ENCODE measurements at regions not wholly inside any gene's neighbourhood (a gene's known extent, or its start where the extent isn't known, plus 50 kb on each side); places are given as distances from the start of the nearest gene placed in this dataset.

DNA sequence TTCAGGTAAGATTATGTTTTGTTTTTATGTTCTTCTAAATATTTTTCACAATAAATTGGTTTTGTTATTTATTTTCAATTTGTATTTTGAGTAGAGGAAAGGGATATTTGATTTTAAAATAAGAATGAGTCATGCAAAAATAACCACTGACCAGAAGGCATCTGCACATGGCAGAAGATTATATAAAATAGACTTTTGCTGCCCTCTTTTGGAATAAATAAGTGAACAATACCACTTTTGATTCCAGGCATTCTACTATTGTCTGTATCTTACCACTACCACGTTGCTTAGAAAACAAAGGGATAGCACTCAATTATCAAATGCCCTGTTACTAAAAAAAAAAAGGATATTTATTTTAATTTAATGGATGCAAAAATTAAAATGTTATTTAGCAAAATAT lies 227.3 kb upstream of the ITGA1 start:
- no peak for DNase-seq (ENCODE audit: low read depth)
- in situ Hi-C loops (cut with HindIII; ENCODE audit: low sequenced_read_pairs) = no loop called here
- TF ChIP-seq, protein P1, sequence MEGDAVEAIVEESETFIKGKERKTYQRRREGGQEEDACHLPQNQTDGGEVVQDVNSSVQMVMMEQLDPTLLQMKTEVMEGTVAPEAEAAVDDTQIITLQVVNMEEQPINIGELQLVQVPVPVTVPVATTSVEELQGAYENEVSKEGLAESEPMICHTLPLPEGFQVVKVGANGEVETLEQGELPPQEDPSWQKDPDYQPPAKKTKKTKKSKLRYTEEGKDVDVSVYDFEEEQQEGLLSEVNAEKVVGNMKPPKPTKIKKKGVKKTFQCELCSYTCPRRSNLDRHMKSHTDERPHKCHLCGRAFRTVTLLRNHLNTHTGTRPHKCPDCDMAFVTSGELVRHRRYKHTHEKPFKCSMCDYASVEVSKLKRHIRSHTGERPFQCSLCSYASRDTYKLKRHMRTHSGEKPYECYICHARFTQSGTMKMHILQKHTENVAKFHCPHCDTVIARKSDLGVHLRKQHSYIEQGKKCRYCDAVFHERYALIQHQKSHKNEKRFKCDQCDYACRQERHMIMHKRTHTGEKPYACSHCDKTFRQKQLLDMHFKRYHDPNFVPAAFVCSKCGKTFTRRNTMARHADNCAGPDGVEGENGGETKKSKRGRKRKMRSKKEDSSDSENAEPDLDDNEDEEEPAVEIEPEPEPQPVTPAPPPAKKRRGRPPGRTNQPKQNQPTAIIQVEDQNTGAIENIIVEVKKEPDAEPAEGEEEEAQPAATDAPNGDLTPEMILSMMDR (IDR thresholded peaks at IDR 0.05; ENCODE audit: low read depth, low read length, missing control alignments) = no peak
- H3K4me3 ChIP-seq (ENCODE audit: low read depth, low read length) = no peak overlapping the region

DNA sequence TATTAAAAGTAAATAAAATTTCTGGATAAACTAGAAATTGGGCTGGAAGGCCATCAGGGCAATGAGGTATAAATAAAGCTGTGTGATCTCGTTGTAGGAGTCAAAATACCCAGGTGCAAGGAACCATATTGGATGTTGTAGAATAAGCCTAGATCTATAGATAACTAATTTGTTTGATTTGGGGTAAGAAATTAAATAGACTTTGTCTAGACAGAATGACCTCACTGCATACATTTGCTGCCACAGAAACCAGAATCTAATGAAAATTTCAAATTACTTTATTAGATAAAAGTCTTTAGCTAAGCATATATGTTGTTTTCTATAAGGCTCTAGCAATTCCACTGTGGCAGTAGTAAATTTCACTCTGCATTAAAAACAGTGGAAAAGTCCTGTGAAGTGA lies 225.2 kb upstream of the ITGA1 start:
- in situ Hi-C loops (cut with HindIII; ENCODE audit: low sequenced_read_pairs) = no loop called here
- TF ChIP-seq, protein P1 (IDR thresholded peaks at IDR 0.05; ENCODE audit: low read depth, low read length, missing control alignments) = no peak
- DNase-seq (ENCODE audit: low read depth) = no peak
- no peak overlapping the region for H3K4me3 ChIP-seq (ENCODE audit: low read depth, low read length)

DNA sequence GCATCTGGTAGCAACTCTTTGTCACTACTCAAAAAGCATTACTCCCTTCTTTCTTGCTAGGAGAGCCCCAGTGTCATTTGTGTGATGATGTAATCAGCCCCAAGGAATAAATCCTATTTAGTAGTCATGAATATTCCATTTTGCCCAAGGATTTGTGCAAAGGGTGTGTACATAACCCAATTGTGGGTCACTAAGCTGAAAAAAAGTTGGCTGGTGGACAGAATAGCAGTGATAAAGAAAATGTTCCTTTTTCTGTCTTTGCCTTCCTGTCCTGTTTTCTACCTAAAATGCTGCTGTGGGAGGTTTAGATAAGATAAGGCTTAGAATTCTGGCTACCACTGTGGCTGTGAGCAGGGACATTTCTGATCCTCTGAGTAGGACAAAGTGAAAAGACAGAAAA lies 223.1 kb upstream of the ITGA1 start:
- no peak for DNase-seq (ENCODE audit: low read depth)
- H3K4me3 ChIP-seq (ENCODE audit: low read depth, low read length) = no peak overlapping the region
- TF ChIP-seq, protein P1 (IDR thresholded peaks at IDR 0.05; ENCODE audit: low read depth, low read length, missing control alignments) = no peak
- in situ Hi-C loops (cut with HindIII; ENCODE audit: low sequenced_read_pairs) = no loop called here

DNA sequence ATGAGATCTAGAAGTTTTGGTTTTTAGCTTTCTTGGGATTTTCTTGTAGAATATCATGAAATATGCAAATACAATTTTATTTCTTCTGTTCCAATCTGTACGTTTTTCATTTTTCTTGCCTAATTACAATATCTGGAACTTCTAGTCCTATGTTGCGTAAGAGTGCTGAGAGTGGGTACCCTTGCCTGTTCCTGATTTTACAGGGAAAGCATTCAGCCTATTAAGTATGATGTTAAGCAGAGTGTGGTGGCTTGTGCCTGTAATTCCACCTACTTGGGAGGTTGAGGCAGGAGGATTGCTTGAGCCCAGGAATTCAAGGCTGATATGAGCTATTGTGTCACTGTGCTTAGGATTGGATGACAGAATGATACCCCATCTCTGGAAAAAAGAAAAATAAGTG lies 210.2 kb upstream of the ITGA1 start:
- TF ChIP-seq, protein P1 (IDR thresholded peaks at IDR 0.05; ENCODE audit: low read depth, low read length, missing control alignments) = no peak
- H3K4me3 ChIP-seq (ENCODE audit: low read depth, low read length) = no peak overlapping the region
- in situ Hi-C loops (cut with HindIII; ENCODE audit: low sequenced_read_pairs) = no loop called here
- no peak for DNase-seq (ENCODE audit: low read depth)

DNA sequence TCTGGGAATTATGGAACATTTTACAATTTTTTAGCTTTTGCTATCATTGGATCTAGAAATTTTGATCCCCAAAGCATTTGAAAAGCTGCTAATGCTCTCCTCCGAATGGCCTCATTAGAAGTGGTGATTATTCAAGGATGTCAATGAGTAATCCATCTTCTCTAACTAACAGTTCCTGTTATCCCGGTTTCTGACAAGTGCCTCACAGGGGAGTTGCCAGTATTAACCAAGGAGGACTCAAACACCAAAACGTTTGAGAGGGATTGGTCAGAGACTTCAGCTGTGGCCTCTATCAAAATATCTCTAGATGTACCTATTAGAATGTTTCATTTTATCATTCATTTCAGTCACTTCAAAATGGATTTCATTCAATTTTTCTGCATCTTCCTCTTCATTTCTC lies 208.3 kb upstream of the ITGA1 start:
- DNase-seq (ENCODE audit: low read depth) = no peak
- in situ Hi-C loops (cut with HindIII; ENCODE audit: low sequenced_read_pairs) = no loop called here
- TF ChIP-seq, protein P1 (IDR thresholded peaks at IDR 0.05; ENCODE audit: low read depth, low read length, missing control alignments) = no peak
- H3K4me3 ChIP-seq (ENCODE audit: low read depth, low read length) = no peak overlapping the region

DNA sequence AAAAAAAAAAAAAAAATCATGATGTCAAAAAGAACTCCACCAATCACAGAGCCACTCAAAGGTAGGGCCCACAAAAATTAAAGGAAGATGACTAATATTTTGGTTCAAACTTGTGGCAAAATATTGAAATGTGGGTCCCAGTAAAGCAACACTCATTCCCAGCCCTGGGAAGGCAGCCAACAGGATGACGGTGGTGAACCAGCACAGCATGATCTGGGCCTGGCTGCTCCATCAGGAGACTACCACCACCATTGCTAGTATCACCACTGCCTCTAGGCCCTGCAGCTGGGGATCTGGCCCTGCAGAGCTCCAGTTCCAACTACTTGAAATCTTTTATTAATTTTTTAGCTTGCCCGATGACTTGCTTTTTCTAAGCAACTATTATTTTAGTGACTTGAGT lies 206.8 kb upstream of the ITGA1 start:
- DNase-seq (ENCODE audit: low read depth) = peak; percentile 95
- H3K4me3 ChIP-seq (ENCODE audit: low read depth, low read length) = no peak overlapping the region
- TF ChIP-seq, protein P1 (IDR thresholded peaks at IDR 0.05; ENCODE audit: low read depth, low read length, missing control alignments) = no peak
- in situ Hi-C loops (cut with HindIII; ENCODE audit: low sequenced_read_pairs) = no loop called here

DNA sequence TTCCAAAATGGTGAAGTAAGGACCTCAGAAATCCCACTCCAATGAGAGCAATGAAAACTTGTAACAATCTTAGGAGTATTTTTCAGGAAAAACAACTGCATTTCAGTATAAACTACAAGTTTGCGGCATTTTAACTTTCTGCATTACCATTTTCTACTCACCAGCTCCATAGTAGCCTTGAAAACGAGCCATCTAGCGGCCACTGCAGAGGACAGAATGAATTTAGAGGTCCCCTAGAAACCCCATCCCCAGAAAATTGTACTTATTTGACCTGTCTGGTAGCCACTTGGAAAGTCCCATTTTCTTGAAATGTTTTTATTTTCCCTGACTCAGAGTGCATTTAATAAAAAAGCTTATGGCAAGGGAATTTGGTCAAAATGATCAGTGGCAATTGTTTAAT lies 205.4 kb upstream of the ITGA1 start:
- no peak overlapping the region for H3K4me3 ChIP-seq (ENCODE audit: low read depth, low read length)
- no peak for DNase-seq (ENCODE audit: low read depth)
- TF ChIP-seq, protein P1 (IDR thresholded peaks at IDR 0.05; ENCODE audit: low read depth, low read length, missing control alignments) = no peak
- in situ Hi-C loops (cut with HindIII; ENCODE audit: low sequenced_read_pairs) = no loop called here
